GM23248 (cell line): ENCODE measurements at regions not wholly inside any gene's neighbourhood (a gene's known extent, or its start where the extent isn't known, plus 50 kb on each side); places are given as distances from the start of the nearest gene placed in this dataset.

Experiments
- EZH2 ChIP-seq: fragments of 200-600 bp; sonication (generic); IDR thresholded peaks from 2 replicates; pipeline ENCODE4 v1.6.1; 2018; ENCODE audit warnings: antibody characterized with exemption, mild to moderate bottlenecking; ENCODE audit not compliant: insufficient read depth, poor library complexity, severe bottlenecking
- EZH2phosphoT487 ChIP-seq: fragments of 200-600 bp; sonication (generic); IDR thresholded peaks from 2 replicates; pipeline ENCODE4 v1.6.1; 2018; ENCODE audit warnings: antibody characterized with exemption, moderate library complexity, mild to moderate bottlenecking, low read depth; ENCODE audit not compliant: insufficient read depth

DNA sequence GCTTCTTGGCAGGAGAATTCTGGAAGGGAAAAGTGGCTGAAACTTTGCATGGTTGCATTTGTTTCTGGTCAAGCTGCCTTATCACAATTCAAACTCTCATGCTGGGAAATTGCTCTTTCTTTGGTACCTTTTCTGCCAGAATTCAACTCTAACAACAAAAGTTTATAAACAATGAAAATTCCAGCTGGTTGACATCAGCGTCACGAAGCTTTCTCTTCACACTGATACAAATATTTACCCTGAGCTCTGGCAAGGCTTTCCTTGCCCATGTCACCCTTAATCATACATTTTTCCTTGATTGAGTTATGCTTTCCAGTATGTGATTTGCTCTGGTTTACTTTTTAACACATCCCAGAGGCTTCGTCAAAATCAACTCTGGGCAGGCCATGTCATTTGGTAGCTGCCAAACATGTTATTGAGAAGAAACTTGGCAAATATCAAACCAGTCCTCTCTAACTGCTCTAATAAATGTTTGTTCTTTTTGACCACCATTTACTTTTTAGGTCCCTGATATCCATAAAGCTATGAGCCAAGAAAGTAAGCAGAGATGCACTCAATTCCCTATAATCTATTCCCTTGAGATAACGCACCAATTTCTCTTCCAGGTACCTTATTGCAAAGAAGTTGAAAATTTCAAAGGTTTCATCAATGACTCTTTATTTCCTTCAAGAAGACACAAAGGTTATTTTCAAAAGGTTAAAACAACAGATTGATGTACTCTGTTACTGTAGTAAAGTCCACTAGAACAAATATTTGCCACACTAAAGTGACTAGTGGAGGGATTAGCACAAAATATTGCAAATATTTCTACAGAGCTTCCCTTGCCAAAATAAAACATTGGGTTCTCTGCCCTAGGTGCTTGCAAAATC lies 1241.1 kb upstream of the ZEB2 start:
- TF ChIP-seq EZH2phosphoT487 (no peak), EZH2 (no peak)
